Keratinocyte (primary cell): ENCODE measurements at regions not wholly inside any gene's neighbourhood (a gene's known extent, or its start where the extent isn't known, plus 50 kb on each side); places are given as distances from the start of the nearest gene placed in this dataset.

Experiments used
- DNase-seq: peaks from one replicate; pipeline ENCODE4 v3.0.0-alpha.2; 2011; ENCODE audit warnings: low read depth, missing footprints, low spot score
- FAIRE-seq: peaks from 2 replicates; lab custom pipeline; 2011; peaks lifted over from hg19 to GRCh38; lab: Jason Lieb, UNC
- H2AFZ ChIP-seq: 2 replicates; pipeline ENCODE4 v1.6.0; 2012; ENCODE audit warnings: low read length, control low read depth, inconsistent platforms; ENCODE audit not compliant: control insufficient read depth
- H3K27ac ChIP-seq: 2 replicates; pipeline ENCODE4 v1.5.1; 2011; ENCODE audit warnings: low read length; ENCODE audit not compliant: control insufficient read depth, insufficient read depth
- H3K27me3 ChIP-seq: 3 replicates; pipeline ENCODE4 v1.6.0; 2011; ENCODE audit warnings: low read length; ENCODE audit not compliant: control insufficient read depth, insufficient read depth; ENCODE audit errors: extremely low read depth
- H3K36me3 ChIP-seq, 2 experiments: 2 replicates in 1 of 2; 3 replicates in 1 of 2; pipeline ENCODE4 v1.5.1; 2011; ENCODE audit warnings: low read length in 2 of 2, mild to moderate bottlenecking in 1 of 2; ENCODE audit not compliant: control insufficient read depth in 2 of 2, insufficient read depth in 2 of 2; ENCODE audit errors: extremely low read depth in 1 of 2
- H3K4me1 ChIP-seq: 3 replicates; pipeline ENCODE4 v1.5.1; 2011; ENCODE audit warnings: low read length; ENCODE audit not compliant: control insufficient read depth, insufficient read depth; ENCODE audit errors: extremely low read depth
- H3K4me2 ChIP-seq: 3 replicates; pipeline ENCODE4 v1.6.0; 2011; ENCODE audit warnings: low read depth, low read length; ENCODE audit not compliant: control insufficient read depth, insufficient read depth; ENCODE audit errors: extremely low read depth
- H3K4me3 ChIP-seq, 3 experiments: fragments of 200-600 bp in 1 of 3; sonication (generic) in 1 of 3; 2 replicates in 2 of 3; 3 replicates in 1 of 3; pipeline ENCODE4 v1.5.1; 2011 to 2016; ENCODE audit warnings: low read length in 3 of 3, mild to moderate bottlenecking in 3 of 3, control low read depth in 2 of 3, inconsistent platforms in 1 of 3, low read depth in 1 of 3, mixed read lengths in 1 of 3, mixed run types in 1 of 3, moderate library complexity in 1 of 3; ENCODE audit not compliant: control insufficient read depth in 2 of 3, insufficient read depth in 2 of 3; ENCODE audit errors: extremely low read depth in 1 of 3
- H3K79me2 ChIP-seq: 2 replicates; pipeline ENCODE4 v1.6.0; 2012; ENCODE audit warnings: low read length; ENCODE audit not compliant: control insufficient read depth, insufficient read depth
- H3K9ac ChIP-seq: 3 replicates; pipeline ENCODE4 v1.6.0; 2011; ENCODE audit warnings: low read length; ENCODE audit not compliant: control insufficient read depth, insufficient read depth; ENCODE audit errors: extremely low read depth
- H3K9me1 ChIP-seq: 3 replicates; pipeline ENCODE4 v1.6.0; 2011; ENCODE audit warnings: low read length; ENCODE audit not compliant: control insufficient read depth, insufficient read depth; ENCODE audit errors: extremely low read depth
- H3K9me3 ChIP-seq: 2 replicates; pipeline ENCODE4 v1.5.1; 2012; ENCODE audit warnings: low read depth, low read length; ENCODE audit not compliant: control insufficient read depth
- H4K20me1 ChIP-seq: 3 replicates; pipeline ENCODE4 v1.6.0; 2011; ENCODE audit warnings: low read length; ENCODE audit not compliant: control insufficient read depth, insufficient read depth; ENCODE audit errors: extremely low read depth
- EZH2 ChIP-seq: IDR thresholded peaks from one replicate; pipeline ENCODE4 v1.6.1; 2012; ENCODE audit warnings: inconsistent platforms, mild to moderate bottlenecking, low read length, moderate library complexity
- dilution Hi-C: fragments of 300-500 bp; cut with MboI; formaldehyde crosslinking; loops from one replicate; pipeline ENCODE4 v1.7.0; 2020; ENCODE audit warnings: low sequenced_read_pairs; ENCODE audit not compliant: extremely low pct_ligation_motif_present
- TF ChIP-seq, protein P1 (sequence below), 3 experiments: IDR thresholded peaks in 1 of 3; conservative IDR thresholded peaks in 1 of 3; optimal IDR thresholded peaks in 1 of 3; 2 replicates in 2 of 3; 3 replicates in 1 of 3; pipeline versions ENCODE3 to v1.5.1; 2011; ENCODE audit warnings: low read length in 3 of 3, mild to moderate bottlenecking in 3 of 3, moderate library complexity in 2 of 3, control low read depth in 1 of 3, inconsistent platforms in 1 of 3; ENCODE audit not compliant: insufficient read depth in 2 of 3; ENCODE audit errors: extremely low read depth in 1 of 3

DNA sequence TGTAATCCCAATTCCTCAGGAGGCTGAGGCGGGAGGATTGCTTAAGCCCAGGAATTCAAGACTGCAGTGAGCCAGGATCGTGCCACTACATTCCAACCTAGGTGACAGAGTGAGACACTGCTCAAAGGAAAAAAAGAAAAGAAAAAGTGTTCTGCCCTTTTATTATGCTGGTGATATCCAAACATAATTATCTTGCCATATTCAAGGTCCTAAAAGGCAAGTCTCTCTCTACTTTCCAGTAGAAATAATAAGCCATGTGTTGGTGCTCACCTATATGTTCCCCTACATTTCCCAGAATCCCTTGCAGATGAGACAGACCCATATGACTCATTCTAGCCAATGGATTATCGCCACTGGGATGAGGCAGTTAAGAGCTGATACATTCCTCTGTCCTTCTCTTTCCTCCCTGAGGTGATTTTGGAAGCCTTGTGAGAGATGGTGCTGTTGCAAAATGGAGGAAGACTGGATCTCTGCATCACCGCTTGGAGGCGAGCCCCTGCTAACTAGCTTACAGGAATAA lies 58.3 kb upstream of the MRI1 start:
- no peak overlapping the region for H3K4me3 ChIP-seq
- no peaks in the 10 kb centered on the region for H3K9me1 ChIP-seq
- DNase-seq, result no peak
- no peaks in the 10 kb centered on the region for H3K36me3 ChIP-seq
- no peak overlapping the region for H2AFZ ChIP-seq
- no peak for FAIRE-seq
- peaks cover 2% of the 10 kb centered on the region for H3K9me3 ChIP-seq
- no peaks in the 10 kb centered on the region for H3K27me3 ChIP-seq
- no peak overlapping the region for H3K4me2 ChIP-seq
- no peaks in the 10 kb centered on the region for H3K79me2 ChIP-seq
- H3K4me1 ChIP-seq, result no peaks in the 10 kb centered on the region
- no peak overlapping the region for H3K9ac ChIP-seq
- no peak overlapping the region for H3K27ac ChIP-seq
- dilution Hi-C loops, result no loop called here
- TF ChIP-seq EZH2, result no peak
- TF ChIP-seq, protein P1, sequence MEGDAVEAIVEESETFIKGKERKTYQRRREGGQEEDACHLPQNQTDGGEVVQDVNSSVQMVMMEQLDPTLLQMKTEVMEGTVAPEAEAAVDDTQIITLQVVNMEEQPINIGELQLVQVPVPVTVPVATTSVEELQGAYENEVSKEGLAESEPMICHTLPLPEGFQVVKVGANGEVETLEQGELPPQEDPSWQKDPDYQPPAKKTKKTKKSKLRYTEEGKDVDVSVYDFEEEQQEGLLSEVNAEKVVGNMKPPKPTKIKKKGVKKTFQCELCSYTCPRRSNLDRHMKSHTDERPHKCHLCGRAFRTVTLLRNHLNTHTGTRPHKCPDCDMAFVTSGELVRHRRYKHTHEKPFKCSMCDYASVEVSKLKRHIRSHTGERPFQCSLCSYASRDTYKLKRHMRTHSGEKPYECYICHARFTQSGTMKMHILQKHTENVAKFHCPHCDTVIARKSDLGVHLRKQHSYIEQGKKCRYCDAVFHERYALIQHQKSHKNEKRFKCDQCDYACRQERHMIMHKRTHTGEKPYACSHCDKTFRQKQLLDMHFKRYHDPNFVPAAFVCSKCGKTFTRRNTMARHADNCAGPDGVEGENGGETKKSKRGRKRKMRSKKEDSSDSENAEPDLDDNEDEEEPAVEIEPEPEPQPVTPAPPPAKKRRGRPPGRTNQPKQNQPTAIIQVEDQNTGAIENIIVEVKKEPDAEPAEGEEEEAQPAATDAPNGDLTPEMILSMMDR (optimal IDR thresholded peaks at IDR 0.05 in 1 of 3, IDR thresholded peaks at IDR 0.05 in 1 of 3, conservative IDR thresholded peaks at IDR 0.05 in 1 of 3; ENCODE audit: extremely low read depth in 1 of 3, insufficient read depth in 2 of 3, low read length in 3 of 3), result no peak
- no peaks in the 10 kb centered on the region for H4K20me1 ChIP-seq

DNA sequence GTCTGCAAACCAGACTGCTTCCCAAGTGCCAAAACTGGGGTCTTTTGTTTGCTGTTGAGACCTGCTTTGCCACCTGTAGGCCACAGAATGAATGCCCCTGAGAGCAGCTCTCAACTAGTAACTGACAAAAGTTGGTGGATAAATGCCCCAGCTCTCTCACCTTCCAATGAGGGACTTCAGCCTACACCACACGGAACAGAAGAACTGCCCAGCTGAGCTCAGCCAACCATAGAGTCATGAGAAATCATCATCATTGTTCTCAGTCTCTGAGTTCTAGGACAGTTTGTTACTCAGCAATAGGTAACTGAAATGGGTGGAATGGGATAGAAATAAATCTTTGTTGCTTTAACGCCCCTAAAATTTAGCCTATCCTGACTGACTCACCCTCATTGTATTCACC lies 59.1 kb upstream of the MRI1 start:
- no peaks in the 10 kb centered on the region for H4K20me1 ChIP-seq
- H3K4me2 ChIP-seq, result no peak overlapping the region
- H3K36me3 ChIP-seq, result no peaks in the 10 kb centered on the region
- H3K9me1 ChIP-seq, result no peaks in the 10 kb centered on the region
- TF ChIP-seq, protein P1 (optimal IDR thresholded peaks at IDR 0.05 in 1 of 3, IDR thresholded peaks at IDR 0.05 in 1 of 3, conservative IDR thresholded peaks at IDR 0.05 in 1 of 3; ENCODE audit: extremely low read depth in 1 of 3, insufficient read depth in 2 of 3, low read length in 3 of 3), result no peak
- TF ChIP-seq EZH2, result no peak
- dilution Hi-C loops, result no loop called here
- H3K4me1 ChIP-seq, result no peaks in the 10 kb centered on the region
- no peaks in the 10 kb centered on the region for H3K79me2 ChIP-seq
- no peak overlapping the region for H2AFZ ChIP-seq
- peaks cover 2% of the 10 kb centered on the region for H3K9me3 ChIP-seq
- no peak overlapping the region for H3K4me3 ChIP-seq
- DNase-seq (no peak), FAIRE-seq (no peak)
- H3K27me3 ChIP-seq, result peaks cover 1% of the 10 kb centered on the region
- H3K27ac ChIP-seq, result no peak overlapping the region
- H3K9ac ChIP-seq, result no peak overlapping the region
